Rectal smooth muscle tissue (tissue), 1 donor: ENCODE measurements at regions not wholly inside any gene's neighbourhood (a gene's known extent, or its start where the extent isn't known, plus 50 kb on each side); places are given as distances from the start of the nearest gene placed in this dataset.
"Not testable (repeated sequence)": the region's sequence is repeated elsewhere in the genome, so short reads cannot be mapped to it uniquely, and the experiment has no call there.

Experiments
- H3K27ac ChIP-seq: one replicate; pipeline ENCODE4 v1.7.0; 2013; ENCODE audit warnings: low read depth, low read length, inconsistent platforms
- H3K27me3 ChIP-seq: one replicate; pipeline ENCODE4 v1.7.0; 2013; ENCODE audit warnings: low read length; ENCODE audit not compliant: control insufficient read depth, insufficient read depth
- H3K36me3 ChIP-seq: one replicate; pipeline ENCODE4 v1.7.0; 2013; ENCODE audit warnings: low read length; ENCODE audit not compliant: control insufficient read depth, insufficient read depth
- H3K4me1 ChIP-seq: one replicate; pipeline ENCODE4 v1.7.0; 2013; ENCODE audit warnings: low read length; ENCODE audit not compliant: control insufficient read depth, insufficient read depth
- H3K4me3 ChIP-seq: one replicate; pipeline ENCODE4 v1.7.0; 2013; ENCODE audit warnings: low read length
- H3K9ac ChIP-seq: one replicate; pipeline ENCODE4 v1.7.0; 2013; ENCODE audit warnings: low read length

DNA sequence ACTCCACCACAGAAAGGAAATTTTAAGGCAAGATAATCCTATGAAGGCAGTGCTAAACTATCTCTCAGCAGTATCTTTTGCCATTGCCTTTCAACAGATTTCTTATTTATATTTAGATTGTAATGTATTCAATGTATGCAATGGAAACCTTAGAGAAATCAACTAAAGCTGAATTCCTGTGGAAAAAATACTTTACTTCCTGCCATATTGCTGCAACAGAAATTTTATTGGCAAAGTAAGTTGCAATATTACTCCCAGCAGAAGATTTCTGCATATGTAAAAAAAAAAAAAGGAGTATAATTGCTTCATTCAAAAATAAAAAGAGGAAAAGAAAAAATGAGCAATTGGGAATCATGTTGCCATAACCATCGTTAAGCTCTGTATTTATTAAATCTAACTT, 454.6 kb upstream of the CD180 start:
- Histone ChIP-seq H3K27ac (no peak overlapping the region), H3K4me1 (peaks cover 23% of the 10 kb centered on the region), H3K36me3 (no peaks in the 10 kb centered on the region), H3K9ac (no peak overlapping the region), H3K4me3 (no peak overlapping the region), H3K27me3 (no peaks in the 10 kb centered on the region)

- Histone ChIP-seq H3K4me1 (peaks cover 23% of the 10 kb centered on the region), H3K27ac (peak overlapping the region; percentile 72), H3K4me3 (no peak overlapping the region), H3K9ac (no peak overlapping the region), H3K36me3 (no peaks in the 10 kb centered on the region), H3K27me3 (no peaks in the 10 kb centered on the region)
These were observed 451.6 kb upstream of the CD180 start for GRCh38 chr5:67648201-67648671.

DNA sequence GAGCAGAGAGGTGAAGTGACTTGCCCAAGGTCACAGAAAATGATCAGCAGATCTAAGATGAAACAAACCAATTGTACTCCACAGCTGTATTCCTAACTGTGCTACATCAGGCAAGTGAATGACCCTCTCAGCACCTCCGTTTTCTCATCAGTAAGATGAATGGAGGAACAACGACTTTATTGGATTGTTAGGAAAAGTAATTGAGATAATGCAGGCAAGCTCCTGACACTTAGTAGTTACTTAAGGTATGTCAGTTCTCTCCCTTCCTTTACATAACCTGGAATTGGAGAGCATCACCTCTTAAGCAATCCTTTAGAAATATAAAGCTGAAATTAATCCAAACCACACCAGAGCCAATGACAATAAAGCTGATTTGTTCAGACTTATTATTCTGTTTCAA, 451.2 kb upstream of the CD180 start:
- Histone ChIP-seq H3K36me3 (no peaks in the 10 kb centered on the region), H3K27ac (peak overlapping the region; percentile 72), H3K27me3 (no peaks in the 10 kb centered on the region), H3K4me3 (no peak overlapping the region), H3K4me1 (peaks cover 23% of the 10 kb centered on the region), H3K9ac (no peak overlapping the region)

- no peaks in the 10 kb centered on the region for H3K27me3 ChIP-seq
- H3K4me3 ChIP-seq: no peak overlapping the region
- peaks cover 23% of the 10 kb centered on the region for H3K4me1 ChIP-seq
- no peak overlapping the region for H3K27ac ChIP-seq
- no peak overlapping the region for H3K9ac ChIP-seq
- no peaks in the 10 kb centered on the region for H3K36me3 ChIP-seq
These were observed 447.8 kb upstream of the CD180 start for GRCh38 chr5:67644221-67644920.

DNA sequence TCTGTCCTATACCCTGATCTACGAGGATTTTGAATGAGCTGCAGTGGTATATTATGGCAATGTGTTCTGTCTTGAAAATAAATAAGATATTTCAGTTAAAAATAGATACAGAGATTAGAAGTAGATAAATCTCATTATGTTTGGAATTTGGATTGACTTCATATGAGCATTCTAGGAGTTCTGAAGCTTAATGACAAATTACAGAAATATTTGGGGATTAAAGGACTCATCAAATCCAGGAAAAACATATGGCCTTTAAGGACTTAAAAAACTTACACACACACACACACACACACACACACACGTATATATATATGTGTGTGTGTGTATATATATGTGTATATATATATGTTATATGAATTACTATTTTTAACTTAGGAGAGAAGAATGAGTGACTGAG, 446.9 kb upstream of the CD180 start:
- H3K9ac ChIP-seq: no peak overlapping the region
- H3K27me3 ChIP-seq: no peaks in the 10 kb centered on the region
- no peaks in the 10 kb centered on the region for H3K36me3 ChIP-seq
- no peak overlapping the region for H3K27ac ChIP-seq
- H3K4me3 ChIP-seq: no peak overlapping the region
- H3K4me1 ChIP-seq: peaks cover 16% of the 10 kb centered on the region

DNA sequence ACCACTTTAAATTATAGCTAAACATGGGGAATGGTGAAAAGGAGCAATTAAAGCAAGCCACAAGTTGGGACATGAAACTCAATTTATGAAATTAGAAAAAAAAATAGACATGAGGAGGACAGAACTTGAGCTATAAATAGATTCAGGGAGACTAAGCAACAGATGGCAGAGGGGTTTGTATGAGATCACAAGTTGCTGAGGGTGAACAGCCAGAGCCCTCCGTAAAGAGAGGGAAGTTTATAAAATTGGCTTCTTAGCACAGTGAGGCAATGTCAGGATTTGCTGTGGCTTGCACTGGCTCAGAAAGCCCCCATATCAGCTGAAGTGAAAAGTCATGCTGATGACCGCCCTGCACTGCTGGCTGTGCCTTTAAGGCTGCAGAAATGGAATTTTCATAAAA, 443.4 kb upstream of the CD180 start:
- H3K4me1 ChIP-seq: peaks cover 4% of the 10 kb centered on the region
- no peak overlapping the region for H3K9ac ChIP-seq
- no peaks in the 10 kb centered on the region for H3K27me3 ChIP-seq
- no peaks in the 10 kb centered on the region for H3K36me3 ChIP-seq
- no peak overlapping the region for H3K4me3 ChIP-seq
- H3K27ac ChIP-seq: no peak overlapping the region

DNA sequence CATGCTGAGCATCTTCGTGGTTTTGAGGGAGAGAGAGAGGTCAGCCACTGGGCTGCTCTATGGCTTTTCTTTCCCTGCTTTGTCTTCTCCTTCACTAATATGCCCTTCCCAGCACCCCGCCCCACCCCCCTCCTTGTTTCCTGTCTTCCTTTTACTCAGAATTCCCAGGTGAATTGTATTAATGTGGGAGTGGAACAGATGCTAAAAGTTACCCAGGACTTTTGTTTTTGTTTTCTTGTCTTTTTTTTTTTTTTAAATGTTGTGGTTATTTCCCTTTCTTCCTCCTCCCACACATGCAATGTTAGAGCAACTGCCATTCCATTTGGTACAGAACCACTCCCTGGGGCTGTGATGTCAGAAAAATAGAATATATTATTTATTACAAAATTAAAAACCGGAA, 442.7 kb upstream of the CD180 start:
- Histone ChIP-seq H3K36me3 (no peaks in the 10 kb centered on the region), H3K4me3 (no peak overlapping the region), H3K27me3 (no peaks in the 10 kb centered on the region), H3K4me1 (peaks cover 4% of the 10 kb centered on the region), H3K27ac (no peak overlapping the region), H3K9ac (no peak overlapping the region)

DNA sequence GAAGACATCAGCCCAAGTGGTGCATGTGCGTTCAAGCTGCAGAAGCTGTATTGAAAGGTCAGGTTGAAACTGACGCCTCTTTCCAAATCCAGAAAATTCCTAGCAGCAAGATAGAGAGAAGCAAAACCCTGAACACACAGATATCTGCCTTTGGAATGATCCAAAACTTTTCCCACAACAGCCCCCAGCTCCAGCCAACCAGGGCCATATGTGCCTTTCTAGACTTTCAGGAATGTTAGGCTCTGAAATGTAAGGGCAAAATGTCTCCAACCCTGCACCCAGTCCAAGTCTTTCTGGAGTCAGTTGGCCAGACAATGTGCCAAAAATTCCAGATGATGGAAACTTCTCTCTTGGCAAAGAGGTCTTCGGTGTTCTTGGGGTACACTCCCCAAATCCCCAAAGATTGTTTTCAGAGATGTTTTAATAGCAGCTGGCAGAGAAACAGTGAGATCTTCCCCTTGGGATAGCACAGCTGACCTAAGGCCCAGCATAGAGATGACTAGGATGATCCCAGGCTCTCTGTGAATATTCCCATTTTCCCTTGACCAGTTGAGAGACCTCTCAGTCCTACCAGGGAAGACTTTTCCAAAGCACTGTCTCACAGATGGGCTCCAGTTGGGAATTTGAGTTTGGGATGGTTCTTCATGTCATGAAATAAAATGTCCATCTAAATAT, 440.4 kb upstream of the CD180 start:
- no peak overlapping the region for H3K9ac ChIP-seq
- no peaks in the 10 kb centered on the region for H3K27me3 ChIP-seq
- peaks cover 4% of the 10 kb centered on the region for H3K4me1 ChIP-seq
- H3K27ac ChIP-seq: no peak overlapping the region
- H3K36me3 ChIP-seq: no peaks in the 10 kb centered on the region
- H3K4me3 ChIP-seq: no peak overlapping the region

- no peak overlapping the region for H3K9ac ChIP-seq
- no peaks in the 10 kb centered on the region for H3K36me3 ChIP-seq
- H3K4me1 ChIP-seq: peaks cover 4% of the 10 kb centered on the region
- H3K27me3 ChIP-seq: no peaks in the 10 kb centered on the region
- H3K27ac ChIP-seq: no peak overlapping the region
- H3K4me3 ChIP-seq: no peak overlapping the region
These were observed 439.5 kb upstream of the CD180 start for GRCh38 chr5:67636091-67636490.

- H3K27ac ChIP-seq, H3K27me3 ChIP-seq, H3K36me3 ChIP-seq, H3K4me1 ChIP-seq, H3K4me3 ChIP-seq, H3K9ac ChIP-seq: not testable (repeated sequence)
These were observed 430.5 kb upstream of the CD180 start for GRCh38 chr5:67627079-67627478.

DNA sequence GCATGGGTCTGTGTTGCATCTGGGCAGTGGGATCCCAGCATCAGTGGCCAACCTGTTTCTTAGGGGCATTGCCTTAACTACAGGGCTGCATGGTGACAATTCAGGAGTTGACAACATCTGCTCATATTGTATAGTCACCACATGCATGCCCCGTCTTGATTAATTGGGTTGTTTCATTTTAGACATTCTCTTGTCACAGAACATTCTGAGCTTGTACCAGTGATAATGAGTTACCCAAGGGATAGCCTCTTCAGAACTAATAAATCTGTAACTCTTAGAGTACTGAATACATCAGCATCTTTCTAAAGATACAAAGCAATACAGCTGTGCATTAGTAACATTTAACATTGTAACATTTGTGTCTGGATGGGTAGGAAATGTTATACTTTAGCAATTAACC, 426.5 kb upstream of the CD180 start:
- H3K36me3 ChIP-seq: no peaks in the 10 kb centered on the region
- H3K4me3 ChIP-seq: no peak overlapping the region
- H3K4me1 ChIP-seq: no peaks in the 10 kb centered on the region
- no peak overlapping the region for H3K27ac ChIP-seq
- H3K27me3 ChIP-seq: no peaks in the 10 kb centered on the region
- no peak overlapping the region for H3K9ac ChIP-seq

GRCh38 chr5:67620424-67621397, 424.1 kb upstream of the CD180 start:
- no peak overlapping the region for H3K9ac ChIP-seq
- no peak overlapping the region for H3K4me3 ChIP-seq
- H3K4me1 ChIP-seq: no peaks in the 10 kb centered on the region
- H3K36me3 ChIP-seq: no peaks in the 10 kb centered on the region
- H3K27me3 ChIP-seq: no peaks in the 10 kb centered on the region
- H3K27ac ChIP-seq: no peak overlapping the region
